Endothelial cell (in vitro differentiated cells): ENCODE measurements at regions not wholly inside any gene's neighbourhood (a gene's known extent, or its start where the extent isn't known, plus 50 kb on each side); places are given as distances from the start of the nearest gene placed in this dataset.

Source experiments
- DNase-seq: peaks from one replicate; pipeline ENCODE4 v3.0.0; 2021; ENCODE audit warnings: low spot score
- H3K27ac Mint-ChIP-seq: one replicate; pipeline ENCODE4 v1.8.0; 2021; ENCODE audit warnings: mixed read lengths, inconsistent platforms; ENCODE audit not compliant: unreplicated experiment
- H3K27me3 Mint-ChIP-seq: one replicate; pipeline ENCODE4 v1.8.0; 2021; ENCODE audit warnings: mild to moderate bottlenecking, moderate library complexity, mixed read lengths, inconsistent platforms; ENCODE audit not compliant: unreplicated experiment
- H3K36me3 Mint-ChIP-seq: one replicate; pipeline ENCODE4 v1.8.0; 2021; ENCODE audit warnings: mild to moderate bottlenecking, low read depth, mixed read lengths, inconsistent platforms; ENCODE audit not compliant: unreplicated experiment
- H3K4me1 Mint-ChIP-seq: one replicate; pipeline ENCODE4 v1.8.0; 2021; ENCODE audit warnings: mild to moderate bottlenecking, mixed read lengths, inconsistent platforms; ENCODE audit not compliant: unreplicated experiment
- H3K4me3 Mint-ChIP-seq: one replicate; pipeline ENCODE4 v1.8.0; 2021; ENCODE audit warnings: mild to moderate bottlenecking, mixed read lengths, inconsistent platforms; ENCODE audit not compliant: unreplicated experiment
- H3K9me3 Mint-ChIP-seq: one replicate; pipeline ENCODE4 v1.8.0; 2021; ENCODE audit warnings: mixed read lengths, inconsistent platforms; ENCODE audit not compliant: unreplicated experiment
- TF ChIP-seq, protein P1 (sequence below): fragments of 200-600 bp; sonication (generic); IDR thresholded peaks from one replicate; pipeline ENCODE4 v1.5.0; 2021; ENCODE audit warnings: antibody characterized with exemption; ENCODE audit not compliant: unreplicated experiment

DNA sequence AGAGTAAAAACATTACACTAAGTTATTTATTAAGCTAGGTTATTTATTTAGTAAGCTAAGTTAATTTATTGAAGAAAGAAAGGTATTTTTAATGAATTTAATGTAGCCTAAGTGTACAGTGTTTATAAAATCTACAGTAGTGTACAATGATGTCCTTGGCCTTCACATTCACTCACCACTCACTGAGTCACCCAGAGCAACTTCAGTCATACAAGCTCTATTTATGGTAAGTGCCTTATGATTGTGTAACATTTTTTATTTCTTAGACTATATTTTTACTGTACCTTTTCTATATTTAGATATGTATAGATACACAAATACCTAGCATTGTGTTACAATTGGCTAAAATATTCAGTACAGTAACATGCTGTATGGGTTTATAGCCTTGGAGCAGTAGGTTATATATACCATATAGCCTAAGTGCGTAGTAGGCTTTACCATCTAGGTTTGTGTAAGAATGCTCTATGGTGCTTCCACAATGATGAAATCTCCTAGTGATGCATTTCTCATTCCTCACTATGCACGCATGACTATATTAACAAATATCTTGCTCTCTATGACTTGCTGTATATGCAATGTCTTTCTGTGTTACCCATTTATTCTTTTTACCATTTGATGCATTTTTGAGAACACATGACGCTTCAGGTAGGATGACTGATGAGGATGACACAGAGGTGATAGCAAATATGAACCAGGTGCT is 309.6 kb upstream of the ATXN7L3B start:
- no peaks in the 10 kb centered on the region for H3K9me3 Mint-ChIP-seq
- no peak for DNase-seq
- TF ChIP-seq, protein P1, sequence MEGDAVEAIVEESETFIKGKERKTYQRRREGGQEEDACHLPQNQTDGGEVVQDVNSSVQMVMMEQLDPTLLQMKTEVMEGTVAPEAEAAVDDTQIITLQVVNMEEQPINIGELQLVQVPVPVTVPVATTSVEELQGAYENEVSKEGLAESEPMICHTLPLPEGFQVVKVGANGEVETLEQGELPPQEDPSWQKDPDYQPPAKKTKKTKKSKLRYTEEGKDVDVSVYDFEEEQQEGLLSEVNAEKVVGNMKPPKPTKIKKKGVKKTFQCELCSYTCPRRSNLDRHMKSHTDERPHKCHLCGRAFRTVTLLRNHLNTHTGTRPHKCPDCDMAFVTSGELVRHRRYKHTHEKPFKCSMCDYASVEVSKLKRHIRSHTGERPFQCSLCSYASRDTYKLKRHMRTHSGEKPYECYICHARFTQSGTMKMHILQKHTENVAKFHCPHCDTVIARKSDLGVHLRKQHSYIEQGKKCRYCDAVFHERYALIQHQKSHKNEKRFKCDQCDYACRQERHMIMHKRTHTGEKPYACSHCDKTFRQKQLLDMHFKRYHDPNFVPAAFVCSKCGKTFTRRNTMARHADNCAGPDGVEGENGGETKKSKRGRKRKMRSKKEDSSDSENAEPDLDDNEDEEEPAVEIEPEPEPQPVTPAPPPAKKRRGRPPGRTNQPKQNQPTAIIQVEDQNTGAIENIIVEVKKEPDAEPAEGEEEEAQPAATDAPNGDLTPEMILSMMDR: no peak
- H3K4me3 Mint-ChIP-seq: no peak overlapping the region
- H3K4me1 Mint-ChIP-seq: no peaks in the 10 kb centered on the region
- no peaks in the 10 kb centered on the region for H3K36me3 Mint-ChIP-seq
- peaks cover 2% of the 10 kb centered on the region for H3K27me3 Mint-ChIP-seq
- H3K27ac Mint-ChIP-seq: no peak overlapping the region

DNA sequence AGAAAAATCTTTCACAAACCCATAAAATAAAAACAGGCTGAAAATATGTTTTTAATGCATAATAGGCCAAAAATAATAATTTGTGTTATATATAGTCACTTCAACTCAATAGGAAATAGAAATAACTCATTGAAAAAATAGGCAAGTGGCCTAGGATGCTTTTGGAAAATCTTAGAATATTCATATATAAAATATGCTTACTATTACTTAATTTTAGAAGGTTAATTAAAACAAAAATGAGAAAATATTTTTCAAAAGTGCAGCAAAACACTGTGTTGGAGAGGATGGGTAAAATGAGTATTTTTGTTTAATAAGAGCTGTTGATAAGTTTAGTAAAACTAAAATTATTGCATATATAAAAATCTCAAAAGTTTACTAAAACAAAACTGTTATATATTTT is 308.0 kb upstream of the ATXN7L3B start:
- no peaks in the 10 kb centered on the region for H3K9me3 Mint-ChIP-seq
- no peaks in the 10 kb centered on the region for H3K4me1 Mint-ChIP-seq
- no peaks in the 10 kb centered on the region for H3K36me3 Mint-ChIP-seq
- TF ChIP-seq, protein P1: no peak
- no peaks in the 10 kb centered on the region for H3K27me3 Mint-ChIP-seq
- H3K4me3 Mint-ChIP-seq: no peak overlapping the region
- DNase-seq: no peak
- H3K27ac Mint-ChIP-seq: no peak overlapping the region

DNA sequence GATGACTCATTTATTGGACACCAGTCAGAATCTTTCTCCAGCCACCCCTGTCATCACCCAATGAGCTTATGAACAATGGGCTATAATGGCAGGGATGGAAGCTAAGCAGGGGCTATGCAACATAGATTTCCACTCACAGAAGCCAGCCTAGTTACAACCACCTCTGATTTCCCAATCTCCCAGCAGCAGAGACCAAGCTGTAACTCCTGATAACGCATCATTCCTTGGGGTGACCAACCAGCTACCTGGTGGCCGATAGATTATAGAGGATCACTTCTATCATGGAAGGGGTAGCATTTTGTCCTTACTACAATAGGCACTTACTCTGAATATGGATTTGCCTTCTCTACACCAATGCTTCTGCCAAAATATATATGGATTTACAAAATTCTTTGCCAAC is 302.3 kb upstream of the ATXN7L3B start:
- H3K27ac Mint-ChIP-seq: no peak overlapping the region
- DNase-seq: no peak
- H3K4me3 Mint-ChIP-seq: no peak overlapping the region
- no peaks in the 10 kb centered on the region for H3K27me3 Mint-ChIP-seq
- H3K9me3 Mint-ChIP-seq: no peaks in the 10 kb centered on the region
- H3K36me3 Mint-ChIP-seq: no peaks in the 10 kb centered on the region
- TF ChIP-seq, protein P1: no peak
- H3K4me1 Mint-ChIP-seq: no peaks in the 10 kb centered on the region

DNA sequence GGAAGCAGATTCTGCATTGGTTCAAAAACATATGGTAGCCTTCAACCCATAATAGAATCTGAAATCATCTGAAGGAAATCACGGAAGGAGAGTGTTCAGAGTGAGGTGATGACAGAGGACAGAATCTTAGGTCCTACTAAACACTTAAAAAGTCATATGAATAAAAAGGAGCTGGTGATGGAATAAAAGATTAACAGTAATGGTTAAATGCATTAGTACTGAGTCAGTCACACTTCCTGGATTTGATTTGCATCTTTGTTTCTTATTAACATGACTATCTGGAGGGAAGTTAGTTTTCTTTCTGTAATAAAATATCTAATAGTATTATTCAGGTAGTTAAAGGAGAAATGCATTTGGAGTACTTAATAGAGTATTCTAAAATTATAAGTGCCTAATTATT is 296.3 kb upstream of the ATXN7L3B start:
- H3K4me3 Mint-ChIP-seq: no peak overlapping the region
- H3K27me3 Mint-ChIP-seq: no peaks in the 10 kb centered on the region
- H3K9me3 Mint-ChIP-seq: no peaks in the 10 kb centered on the region
- TF ChIP-seq, protein P1: no peak
- no peaks in the 10 kb centered on the region for H3K36me3 Mint-ChIP-seq
- no peak overlapping the region for H3K27ac Mint-ChIP-seq
- no peak for DNase-seq
- no peaks in the 10 kb centered on the region for H3K4me1 Mint-ChIP-seq

GRCh38 chr12:74242088-74242487 is 295.5 kb upstream of the ATXN7L3B start:
- no peak for DNase-seq
- no peak overlapping the region for H3K4me3 Mint-ChIP-seq
- H3K27me3 Mint-ChIP-seq: no peaks in the 10 kb centered on the region
- H3K9me3 Mint-ChIP-seq: no peaks in the 10 kb centered on the region
- H3K4me1 Mint-ChIP-seq: no peaks in the 10 kb centered on the region
- TF ChIP-seq, protein P1: no peak
- no peaks in the 10 kb centered on the region for H3K36me3 Mint-ChIP-seq
- no peak overlapping the region for H3K27ac Mint-ChIP-seq
